ENCODE measurements at regions not wholly inside any gene's neighbourhood (a gene's known extent, or its start where the extent isn't known, plus 50 kb on each side); places are given as distances from the start of the nearest gene placed in this dataset.

GRCh38 chr5:109986726-109987125 lies 297.0 kb downstream of the MAN2A1 start:
- Histone ChIP-seq H3K18ac (ENCODE audit: insufficient read length, low read depth, low read length) (no peak overlapping the region), H3T11ph (ENCODE audit: low read length) (no peak overlapping the region), H2AK5ac (ENCODE audit: insufficient read length, low read length) (no peak overlapping the region), H4K5ac (ENCODE audit: insufficient read length, low read depth, low read length) (no peak overlapping the region), H3K23me2 (ENCODE audit: insufficient read length, low read depth, low read length, poor library complexity, severe bottlenecking) (no peaks in the 10 kb centered on the region), H4K8ac (replicated peaks; ENCODE audit: insufficient read length, low read depth, low read length) (no peak overlapping the region), H4K91ac (ENCODE audit: insufficient read length, low read depth, low read length) (no peak overlapping the region), H3K4me2 (ENCODE audit: insufficient read depth, insufficient read length, low read length) (no peak overlapping the region), H4K20me1 (ENCODE audit: control insufficient read depth, insufficient read depth, insufficient read length) (no peaks in the 10 kb centered on the region), H3K4me1 (ENCODE audit: insufficient read depth, low read length) (no peaks in the 10 kb centered on the region), H2BK20ac (ENCODE audit: low read depth, low read length, poor library complexity, severe bottlenecking) (no peak overlapping the region), H3K27ac (ENCODE audit: insufficient read length, low read depth, low read length) (no peak overlapping the region), H3K23ac (ENCODE audit: insufficient read length, low read depth, low read length) (no peak overlapping the region), H3K27me3 (ENCODE audit: insufficient read depth, low read length) (no peaks in the 10 kb centered on the region), H2BK12ac (ENCODE audit: insufficient read length, low read depth, low read length) (no peak overlapping the region), H2BK120ac (ENCODE audit: low read depth, low read length, poor library complexity, severe bottlenecking) (no peak overlapping the region), H2BK5ac (ENCODE audit: insufficient read length, low read length) (no peak overlapping the region), H3K9me3 (ENCODE audit: control insufficient read depth, low read depth, low read length) (no peaks in the 10 kb centered on the region), H3K79me1 (ENCODE audit: insufficient read depth, low read depth, low read length, poor library complexity, severe bottlenecking) (no peaks in the 10 kb centered on the region), H3K4ac (ENCODE audit: low read depth, low read length) (no peak overlapping the region), H3K14ac (ENCODE audit: insufficient read depth, low read length) (no peak overlapping the region), H2BK15ac (ENCODE audit: low read depth, low read length) (no peak overlapping the region), H3K79me2 (ENCODE audit: insufficient read depth, low read length) (no peaks in the 10 kb centered on the region), H3K56ac (ENCODE audit: insufficient read length, low read depth, low read length) (no peak overlapping the region), H2AFZ (ENCODE audit: low read length) (no peak overlapping the region), H3K9ac (ENCODE audit: extremely low read depth, insufficient read length, low read length) (no peak overlapping the region)
- H3K4me3 Mint-ChIP-seq, result no peak overlapping the region
- H3K27ac Mint-ChIP-seq, result no peak overlapping the region
- WGBS (ENCODE audit: extremely low coverage, insufficient read length, low lambda C conversion rate), result no CpG with 5 or more reads among the region's 2 CpGs
- H3K9me3 Mint-ChIP-seq, result no peaks in the 10 kb centered on the region
- H3K36me3 Mint-ChIP-seq (ENCODE audit: insufficient read depth in 1 of 3, low read depth in 3 of 3), result no peaks in the 10 kb centered on the region
- no peak for DNase-seq
- H3K27me3 Mint-ChIP-seq (ENCODE audit: low read depth), result no peaks in the 10 kb centered on the region
- H3K4me1 Mint-ChIP-seq, result no peaks in the 10 kb centered on the region
- TF ChIP-seq CTCF (conservative IDR thresholded peaks at IDR 0.05), result no peak

Data from H9 (cell line).